HEK293 (cell line): ENCODE measurements at regions not wholly inside any gene's neighbourhood (a gene's known extent, or its start where the extent isn't known, plus 50 kb on each side); places are given as distances from the start of the nearest gene placed in this dataset.

Experiments
- CTCF ChIA-PET: fragments of 350-600 bp; formaldehyde crosslinking; extraction: SDS; loops from one replicate; lab custom pipeline; 2021; ENCODE audit warnings: antibody characterized with exemption; lab: Yijun Ruan, JAX
- POLR2A ChIA-PET: fragments of 300-600 bp; formaldehyde crosslinking; extraction: SDS; loops from one replicate; lab custom pipeline; 2020; ENCODE audit warnings: antibody characterized with exemption, inconsistent platforms; lab: Yijun Ruan, JAX
- H3K27ac ChIP-seq: fragments of 200-500 bp; sonication (Bioruptor generic); 2 replicates; pipeline ENCODE4 v1.5.1; 2014; ENCODE audit warnings: low read depth, low read length, control low read depth, inconsistent platforms; ENCODE audit errors: extremely low read depth
- H3K36me3 ChIP-seq, 2 experiments: fragments of 200-500 bp in 1 of 2; sonication (Bioruptor generic) in 1 of 2; 1 replicate in 1 of 2; 2 replicates in 1 of 2; pipeline ENCODE4 v1.5.1; 2014 to 2017; ENCODE audit warnings: inconsistent platforms in 2 of 2, low read length in 2 of 2; ENCODE audit not compliant: control insufficient read depth in 2 of 2, insufficient read depth in 1 of 2
- H3K4me1 ChIP-seq: fragments of 200-500 bp; sonication (Bioruptor generic); 2 replicates; pipeline ENCODE4 v1.5.1; 2014; ENCODE audit warnings: mild to moderate bottlenecking, low read length, inconsistent platforms; ENCODE audit not compliant: control insufficient read depth, insufficient read depth
- H3K4me3 ChIP-seq: 2 replicates; pipeline ENCODE4 v1.5.1; 2011; ENCODE audit warnings: low read depth, mild to moderate bottlenecking, control low read depth, low read length, moderate library complexity
- H3K9me3 ChIP-seq: fragments of 200-500 bp; sonication (Bioruptor generic); 2 replicates; pipeline ENCODE4 v1.5.1; 2014; ENCODE audit warnings: low read depth, low read length, inconsistent platforms; ENCODE audit not compliant: control insufficient read depth, insufficient read depth
- KLF8 ChIP-seq: fragments of 450-650 bp; formaldehyde crosslinking; IDR thresholded peaks from 2 replicates; pipeline ENCODE4 v1.5.1; 2016; ENCODE audit warnings: missing biosample characterization, missing genetic modification characterization
- YY2 ChIP-seq: fragments of 450-650 bp; formaldehyde crosslinking; IDR thresholded peaks from 2 replicates; pipeline ENCODE4 v1.5.1; 2016; ENCODE audit warnings: missing biosample characterization, missing genetic modification characterization
- ZFP3 ChIP-seq: fragments of 450-650 bp; formaldehyde crosslinking; IDR thresholded peaks from 2 replicates; pipeline ENCODE4 v1.5.1; 2016; ENCODE audit warnings: low read depth, missing biosample characterization, missing genetic modification characterization
- ZNF112 ChIP-seq: fragments of 450-650 bp; formaldehyde crosslinking; IDR thresholded peaks from 2 replicates; pipeline ENCODE4 v1.5.0; 2017; ENCODE audit warnings: missing biosample characterization, missing genetic modification characterization
- ZNF138 ChIP-seq: fragments of 450-650 bp; formaldehyde crosslinking; IDR thresholded peaks from 2 replicates; pipeline ENCODE4 v1.5.1; 2016; ENCODE audit warnings: missing biosample characterization, missing genetic modification characterization, borderline replicate concordance
- ZNF214 ChIP-seq: fragments of 450-650 bp; formaldehyde crosslinking; IDR thresholded peaks from 2 replicates; pipeline ENCODE4 v1.5.1; 2017; ENCODE audit warnings: missing biosample characterization, mild to moderate bottlenecking, missing genetic modification characterization, borderline replicate concordance
- ZNF23 ChIP-seq: fragments of 450-650 bp; formaldehyde crosslinking; IDR thresholded peaks from 2 replicates; pipeline ENCODE4 v1.5.1; 2016; ENCODE audit warnings: missing biosample characterization, missing genetic modification characterization, borderline replicate concordance
- ZNF366 ChIP-seq: fragments of 450-650 bp; formaldehyde crosslinking; conservative IDR thresholded peaks from 2 replicates; pipeline ENCODE4 v1.5.1; 2016; ENCODE audit warnings: missing biosample characterization, missing genetic modification characterization
- ZNF433 ChIP-seq: fragments of 450-650 bp; formaldehyde crosslinking; IDR thresholded peaks from 2 replicates; pipeline ENCODE4 v1.5.1; 2016; ENCODE audit warnings: missing biosample characterization, missing genetic modification characterization, low read depth
- ZNF555 ChIP-seq: fragments of 450-650 bp; formaldehyde crosslinking; conservative IDR thresholded peaks from 2 replicates; pipeline ENCODE4 v1.5.1; 2017; ENCODE audit warnings: missing biosample characterization, mild to moderate bottlenecking, missing genetic modification characterization, inconsistent platforms
- ZNF558 ChIP-seq: fragments of 450-650 bp; formaldehyde crosslinking; IDR thresholded peaks from 2 replicates; pipeline ENCODE4 v1.5.1; 2016; ENCODE audit warnings: missing biosample characterization, missing genetic modification characterization
- ZNF658 ChIP-seq: fragments of 450-650 bp; formaldehyde crosslinking; IDR thresholded peaks from 2 replicates; pipeline ENCODE4; 2016; ENCODE audit warnings: missing biosample characterization, missing genetic modification characterization
- ZNF677 ChIP-seq: fragments of 450-650 bp; IDR thresholded peaks from 2 replicates; pipeline ENCODE4 v1.5.0; 2018; ENCODE audit warnings: missing biosample characterization, mild to moderate bottlenecking, missing genetic modification characterization, moderate library complexity
- ZNF701 ChIP-seq: fragments of 450-650 bp; formaldehyde crosslinking; IDR thresholded peaks from 2 replicates; pipeline ENCODE4 v1.5.1; 2016; ENCODE audit warnings: missing biosample characterization, missing genetic modification characterization
- ZNF707 ChIP-seq: fragments of 450-650 bp; formaldehyde crosslinking; IDR thresholded peaks from 2 replicates; pipeline ENCODE4 v1.5.1; 2016; ENCODE audit warnings: missing biosample characterization, missing genetic modification characterization
- ZXDB ChIP-seq: fragments of 450-650 bp; formaldehyde crosslinking; IDR thresholded peaks from 2 replicates; pipeline ENCODE4 v1.5.1; 2016; ENCODE audit warnings: missing biosample characterization, missing genetic modification characterization
- TF ChIP-seq, protein P1 (sequence below): fragments of 450-650 bp; formaldehyde crosslinking; IDR thresholded peaks from 2 replicates; pipeline ENCODE4 v1.5.1; 2017; ENCODE audit warnings: missing biosample characterization, missing genetic modification characterization
- TF ChIP-seq, protein P2 (sequence below): fragments of 450-650 bp; formaldehyde crosslinking; IDR thresholded peaks from 2 replicates; pipeline ENCODE4 v1.5.1; 2016; ENCODE audit warnings: missing biosample characterization, missing genetic modification characterization
- TF ChIP-seq, protein P3 (sequence below): fragments of 450-650 bp; formaldehyde crosslinking; IDR thresholded peaks from 2 replicates; pipeline ENCODE4 v1.5.1; 2016; ENCODE audit warnings: missing biosample characterization, missing genetic modification characterization
- TF ChIP-seq, protein P4 (sequence below): fragments of 450-650 bp; formaldehyde crosslinking; IDR thresholded peaks from 2 replicates; pipeline ENCODE4 v1.5.1; 2016; ENCODE audit warnings: missing biosample characterization, missing genetic modification characterization

DNA sequence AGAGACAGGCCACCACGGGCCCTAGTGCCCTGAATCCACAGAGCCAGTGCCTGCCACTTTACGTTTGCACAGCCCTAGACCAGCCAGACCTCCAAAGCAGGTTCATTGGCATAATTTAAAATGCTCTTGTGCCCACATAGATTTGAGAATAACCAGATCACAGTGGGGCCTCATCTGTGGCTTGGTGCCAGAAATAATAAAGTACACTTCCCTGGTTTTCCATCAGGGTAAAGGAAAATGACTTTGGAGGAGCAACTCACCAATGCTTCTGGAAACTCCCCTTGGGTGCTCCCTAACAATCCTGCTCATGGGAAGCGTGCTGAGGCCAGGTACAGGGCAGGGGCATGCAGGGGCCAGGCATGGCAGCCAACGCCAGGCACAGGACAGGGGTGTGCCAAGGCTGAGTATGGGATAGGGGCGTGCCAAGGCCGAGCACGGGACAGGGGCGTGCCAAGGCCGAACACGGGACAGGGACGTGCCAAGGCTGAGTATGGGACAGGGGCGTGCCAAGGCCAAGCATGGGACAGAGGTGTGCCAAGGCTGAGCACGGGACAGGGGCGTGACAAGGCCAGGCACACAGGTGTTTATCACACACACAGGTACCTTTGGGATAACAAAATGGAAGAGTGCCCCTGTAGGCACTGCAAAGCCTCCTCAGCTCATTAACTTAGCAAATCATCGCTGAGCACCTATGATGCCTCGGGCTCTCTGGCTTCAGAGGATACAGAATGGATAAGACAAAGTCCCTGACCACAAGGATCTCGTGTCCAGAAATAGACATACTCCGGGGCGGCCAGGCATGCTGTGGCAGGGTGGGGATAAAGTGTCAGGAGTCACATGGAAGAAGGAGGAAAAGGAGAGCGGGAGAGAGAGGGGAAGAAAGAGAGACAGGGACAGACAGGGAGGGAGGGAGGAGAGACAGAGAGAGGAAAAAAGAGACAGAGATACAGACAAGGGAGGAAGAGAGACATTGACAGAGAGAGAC is 334.7 kb downstream of the EIPR1 start:
- POLR2A ChIA-PET = no interaction called here
- CTCF ChIA-PET = no interaction called here
- Histone ChIP-seq H3K27ac (no peak overlapping the region), H3K4me3 (no peak overlapping the region), H3K9me3 (no peaks in the 10 kb centered on the region), H3K4me1 (no peaks in the 10 kb centered on the region), H3K36me3 (no peaks in the 10 kb centered on the region)
- TF ChIP-seq ZFP3 (tag by site-specific recombination) = no peak
- TF ChIP-seq ZNF23 (tag by site-specific recombination) = no peak
- TF ChIP-seq ZNF112 (tag by site-specific recombination) = no peak
- TF ChIP-seq ZNF558 (tag by site-specific recombination) = no peak

DNA sequence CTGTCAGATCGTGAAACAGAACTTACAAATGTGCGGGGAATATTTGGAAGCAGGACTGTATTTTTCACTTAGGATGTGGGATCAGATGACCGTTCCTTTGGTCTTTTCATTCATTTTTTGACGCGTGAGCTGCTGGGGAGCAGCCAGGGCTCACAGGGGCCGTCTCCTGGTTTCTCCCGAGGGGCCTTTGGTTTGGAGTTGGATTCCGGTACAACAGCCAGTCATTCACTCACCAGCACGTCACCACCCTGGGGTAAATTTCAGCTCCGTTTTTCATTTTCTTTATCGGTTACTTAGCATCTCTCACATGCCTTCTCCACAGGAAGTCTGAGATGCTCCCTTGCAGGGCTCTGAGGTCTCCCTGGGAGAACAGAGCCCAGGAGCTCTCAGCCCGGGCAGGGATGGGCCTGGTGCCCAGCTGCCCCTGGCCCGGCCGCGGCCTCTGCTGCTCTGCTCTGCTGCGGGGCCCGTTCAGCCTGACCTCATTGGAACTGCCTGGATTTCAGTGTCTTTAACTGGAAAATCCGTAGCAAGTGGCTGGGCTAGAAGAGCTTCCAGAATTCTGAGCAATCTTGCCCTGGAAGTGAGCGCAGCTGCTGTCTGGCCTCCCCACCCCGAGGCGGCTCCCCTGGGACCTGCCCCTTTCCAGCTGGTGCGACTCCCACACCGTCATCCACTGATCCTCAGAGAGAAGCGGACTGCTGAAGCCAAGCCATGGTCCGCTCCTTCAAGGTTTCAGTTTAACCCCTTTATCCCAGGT is 335.6 kb downstream of the EIPR1 start:
- no peaks in the 10 kb centered on the region for H3K36me3 ChIP-seq
- no peaks in the 10 kb centered on the region for H3K4me1 ChIP-seq
- H3K9me3 ChIP-seq = no peaks in the 10 kb centered on the region
- ChIA-PET CTCF (no interaction called here), POLR2A (no interaction called here)
- TF ChIP-seq, protein P1, sequence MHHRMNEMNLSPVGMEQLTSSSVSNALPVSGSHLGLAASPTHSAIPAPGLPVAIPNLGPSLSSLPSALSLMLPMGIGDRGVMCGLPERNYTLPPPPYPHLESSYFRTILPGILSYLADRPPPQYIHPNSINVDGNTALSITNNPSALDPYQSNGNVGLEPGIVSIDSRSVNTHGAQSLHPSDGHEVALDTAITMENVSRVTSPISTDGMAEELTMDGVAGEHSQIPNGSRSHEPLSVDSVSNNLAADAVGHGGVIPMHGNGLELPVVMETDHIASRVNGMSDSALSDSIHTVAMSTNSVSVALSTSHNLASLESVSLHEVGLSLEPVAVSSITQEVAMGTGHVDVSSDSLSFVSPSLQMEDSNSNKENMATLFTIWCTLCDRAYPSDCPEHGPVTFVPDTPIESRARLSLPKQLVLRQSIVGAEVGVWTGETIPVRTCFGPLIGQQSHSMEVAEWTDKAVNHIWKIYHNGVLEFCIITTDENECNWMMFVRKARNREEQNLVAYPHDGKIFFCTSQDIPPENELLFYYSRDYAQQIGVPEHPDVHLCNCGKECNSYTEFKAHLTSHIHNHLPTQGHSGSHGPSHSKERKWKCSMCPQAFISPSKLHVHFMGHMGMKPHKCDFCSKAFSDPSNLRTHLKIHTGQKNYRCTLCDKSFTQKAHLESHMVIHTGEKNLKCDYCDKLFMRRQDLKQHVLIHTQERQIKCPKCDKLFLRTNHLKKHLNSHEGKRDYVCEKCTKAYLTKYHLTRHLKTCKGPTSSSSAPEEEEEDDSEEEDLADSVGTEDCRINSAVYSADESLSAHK (tag by site-specific recombination) = no peak
- no peak for TF ChIP-seq KLF8
- TF ChIP-seq ZNF658 (tag by site-specific recombination) = no peak
- no peak for TF ChIP-seq ZNF555 (tag by site-specific recombination)
- TF ChIP-seq ZXDB = no peak
- TF ChIP-seq ZNF366 = no peak
- TF ChIP-seq, protein P2, sequence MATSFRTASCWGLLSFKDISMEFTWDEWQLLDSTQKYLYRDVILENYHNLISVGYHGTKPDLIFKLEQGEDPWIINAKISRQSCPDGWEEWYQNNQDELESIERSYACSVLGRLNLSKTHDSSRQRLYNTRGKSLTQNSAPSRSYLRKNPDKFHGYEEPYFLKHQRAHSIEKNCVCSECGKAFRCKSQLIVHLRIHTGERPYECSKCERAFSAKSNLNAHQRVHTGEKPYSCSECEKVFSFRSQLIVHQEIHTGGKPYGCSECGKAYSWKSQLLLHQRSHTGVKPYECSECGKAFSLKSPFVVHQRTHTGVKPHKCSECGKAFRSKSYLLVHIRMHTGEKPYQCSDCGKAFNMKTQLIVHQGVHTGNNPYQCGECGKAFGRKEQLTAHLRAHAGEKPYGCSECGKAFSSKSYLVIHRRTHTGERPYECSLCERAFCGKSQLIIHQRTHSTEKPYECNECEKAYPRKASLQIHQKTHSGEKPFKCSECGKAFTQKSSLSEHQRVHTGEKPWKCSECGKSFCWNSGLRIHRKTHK (tag by site-specific recombination) = no peak
- no peak overlapping the region for H3K4me3 ChIP-seq
- no peak overlapping the region for H3K27ac ChIP-seq

DNA sequence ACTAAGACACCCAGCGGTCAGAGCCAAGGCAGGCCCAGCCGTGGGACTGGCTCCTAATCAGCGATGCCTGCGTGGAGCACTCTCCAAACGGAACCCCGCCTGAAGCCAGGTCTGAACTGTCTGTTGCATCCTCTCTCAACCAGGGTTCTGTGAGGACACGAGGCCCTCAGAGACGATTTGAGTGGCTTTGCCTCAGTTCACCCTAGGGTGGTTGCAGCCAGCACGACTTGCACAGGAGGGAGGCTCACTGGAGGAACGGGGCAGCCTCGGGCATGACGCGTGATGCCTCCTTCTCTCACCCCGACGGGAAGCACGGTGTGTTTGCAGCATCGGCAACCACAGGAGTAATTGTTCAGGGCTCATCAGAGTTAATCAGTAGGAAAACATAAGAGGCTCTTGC is 336.4 kb downstream of the EIPR1 start:
- Histone ChIP-seq H3K4me3 (no peak overlapping the region), H3K36me3 (no peaks in the 10 kb centered on the region), H3K9me3 (no peaks in the 10 kb centered on the region), H3K27ac (no peak overlapping the region), H3K4me1 (no peaks in the 10 kb centered on the region)
- ChIA-PET CTCF (no interaction called here), POLR2A (no interaction called here)
- TF ChIP-seq ZNF707 (no peak), YY2 (tag by site-specific recombination) (no peak), ZNF701 (tag by site-specific recombination) (no peak), ZNF138 (tag by site-specific recombination) (no peak), ZNF214 (tag by site-specific recombination) (no peak), ZNF677 (tag by site-specific recombination) (no peak), ZNF433 (no peak)
- TF ChIP-seq, protein P3, sequence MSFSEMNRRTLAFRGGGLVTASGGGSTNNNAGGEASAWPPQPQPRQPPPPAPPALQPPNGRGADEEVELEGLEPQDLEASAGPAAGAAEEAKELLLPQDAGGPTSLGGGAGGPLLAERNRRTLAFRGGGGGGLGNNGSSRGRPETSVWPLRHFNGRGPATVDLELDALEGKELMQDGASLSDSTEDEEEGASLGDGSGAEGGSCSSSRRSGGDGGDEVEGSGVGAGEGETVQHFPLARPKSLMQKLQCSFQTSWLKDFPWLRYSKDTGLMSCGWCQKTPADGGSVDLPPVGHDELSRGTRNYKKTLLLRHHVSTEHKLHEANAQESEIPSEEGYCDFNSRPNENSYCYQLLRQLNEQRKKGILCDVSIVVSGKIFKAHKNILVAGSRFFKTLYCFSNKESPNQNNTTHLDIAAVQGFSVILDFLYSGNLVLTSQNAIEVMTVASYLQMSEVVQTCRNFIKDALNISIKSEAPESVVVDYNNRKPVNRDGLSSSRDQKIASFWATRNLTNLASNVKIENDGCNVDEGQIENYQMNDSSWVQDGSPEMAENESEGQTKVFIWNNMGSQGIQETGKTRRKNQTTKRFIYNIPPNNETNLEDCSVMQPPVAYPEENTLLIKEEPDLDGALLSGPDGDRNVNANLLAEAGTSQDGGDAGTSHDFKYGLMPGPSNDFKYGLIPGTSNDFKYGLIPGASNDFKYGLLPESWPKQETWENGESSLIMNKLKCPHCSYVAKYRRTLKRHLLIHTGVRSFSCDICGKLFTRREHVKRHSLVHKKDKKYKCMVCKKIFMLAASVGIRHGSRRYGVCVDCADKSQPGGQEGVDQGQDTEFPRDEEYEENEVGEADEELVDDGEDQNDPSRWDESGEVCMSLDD (tag by site-specific recombination) = no peak
- TF ChIP-seq, protein P4, sequence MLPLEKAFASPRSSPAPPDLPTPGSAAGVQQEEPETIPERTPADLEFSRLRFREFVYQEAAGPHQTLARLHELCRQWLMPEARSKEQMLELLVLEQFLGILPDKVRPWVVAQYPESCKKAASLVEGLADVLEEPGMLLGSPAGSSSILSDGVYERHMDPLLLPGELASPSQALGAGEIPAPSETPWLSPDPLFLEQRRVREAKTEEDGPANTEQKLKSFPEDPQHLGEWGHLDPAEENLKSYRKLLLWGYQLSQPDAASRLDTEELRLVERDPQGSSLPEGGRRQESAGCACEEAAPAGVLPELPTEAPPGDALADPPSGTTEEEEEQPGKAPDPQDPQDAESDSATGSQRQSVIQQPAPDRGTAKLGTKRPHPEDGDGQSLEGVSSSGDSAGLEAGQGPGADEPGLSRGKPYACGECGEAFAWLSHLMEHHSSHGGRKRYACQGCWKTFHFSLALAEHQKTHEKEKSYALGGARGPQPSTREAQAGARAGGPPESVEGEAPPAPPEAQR (tag by site-specific recombination) = no peak
